Upper lobe of left lung (tissue), 6 donors: ENCODE measurements at regions not wholly inside any gene's neighbourhood (a gene's known extent, or its start where the extent isn't known, plus 50 kb on each side); places are given as distances from the start of the nearest gene placed in this dataset.

ENCODE experiments used
- ATAC-seq, 2 donors: fragments of 200-7000 bp; cut with Tn5 transposase; one replicate each; pipeline ENCODE4 v1.9.1; 2022; ENCODE audit warnings: mild to moderate bottlenecking in 2 of 2, moderate library complexity in 2 of 2; ENCODE audit not compliant: low FRiP score in 2 of 2
- DNase-seq, 2 donors: peaks; one replicate each; pipeline ENCODE4 v3.0.0-alpha.2; 2019 to 2020
- H3K27ac ChIP-seq, 4 donors: fragments of 200-600 bp; sonication (generic); one replicate each; pipeline ENCODE4 v1.5.1; 2016 to 2019
- H3K27me3 ChIP-seq, 4 donors: fragments of 200-600 bp; sonication (generic); one replicate each; pipeline ENCODE4 v1.5.1; 2017 to 2019
- H3K36me3 ChIP-seq, 4 donors: fragments of 200-600 bp; sonication (generic); one replicate each; pipeline ENCODE4 v1.5.1; 2016 to 2019
- H3K4me1 ChIP-seq, 4 donors: fragments of 200-600 bp; sonication (generic); one replicate each; pipeline ENCODE4 v1.5.1; 2018 to 2019
- H3K4me3 ChIP-seq, 4 donors: fragments of 200-600 bp; sonication (generic); one replicate each; pipeline ENCODE4 v1.5.1; 2017 to 2019; ENCODE audit warnings: mild to moderate bottlenecking in 2 of 4, moderate library complexity in 1 of 4
- H3K9me3 ChIP-seq, 4 donors: fragments of 200-600 bp; sonication (generic); one replicate each; pipeline ENCODE4 v1.5.1; 2018 to 2019
- EP300 ChIP-seq, 4 donors: sonication (generic); formaldehyde crosslinking; IDR thresholded peaks; one replicate each; pipeline ENCODE4 v1.5.1; 2017; ENCODE audit warnings: antibody characterized with exemption in 4 of 4, control low read depth in 2 of 4
- POLR2A ChIP-seq, 4 donors: fragments of 450-650 bp; IDR thresholded peaks; one replicate each; pipeline ENCODE4 v1.5.1; 2016 to 2017; ENCODE audit warnings: antibody characterized with exemption in 4 of 4, mild to moderate bottlenecking in 2 of 4
- POLR2AphosphoS5 ChIP-seq, 2 donors: sonication (generic); formaldehyde crosslinking; IDR thresholded peaks; one replicate each; pipeline ENCODE4 v1.5.1; 2017; ENCODE audit warnings: antibody characterized with exemption in 2 of 2
- WGBS, 2 donors: methylation state at CpG; one replicate each; pipeline ENCODE4 v1.1.5; 2017 to 2018; 5-methylcytosine and 5-hydroxymethylcytosine counted together
- TF ChIP-seq, protein P1 (sequence below), 6 experiments: fragments of 450-650 bp in 4 of 6; fragments of 200-600 bp in 2 of 6; sonication (generic) in 2 of 6; IDR thresholded peaks; one replicate each; pipeline ENCODE4 v1.5.1; 2016 to 2019; ENCODE audit warnings: antibody characterized with exemption in 6 of 6
- donor health status: DM: no; HTN: no; CAD: no; lungs with moderate emphysema.
- donor health status: DM: no; HTN: yes; CAD: no; lungs with severe emphysema.

DNA sequence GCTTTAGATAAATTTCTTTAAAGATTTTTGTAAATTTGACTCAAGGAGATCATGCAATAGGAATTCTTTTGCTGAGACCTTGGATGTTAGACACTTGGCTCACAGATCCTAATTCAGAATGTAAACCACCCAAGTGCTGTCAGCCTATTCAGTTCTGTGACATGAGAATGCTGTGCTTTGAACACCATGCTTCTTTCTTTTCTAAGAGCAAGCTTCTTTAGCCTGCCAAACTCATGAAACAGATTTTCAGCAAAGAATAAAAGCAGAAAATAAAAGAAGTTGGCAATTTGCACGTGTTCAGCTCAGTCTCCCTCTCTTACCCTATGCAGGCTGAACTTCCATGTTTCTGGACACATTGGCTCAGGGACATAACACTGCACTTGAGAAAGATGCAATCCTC is 845.8 kb downstream of the UQCRFS1 start:
- no peak overlapping the region for H3K4me3 ChIP-seq
- ATAC-seq (no peak), DNase-seq (no peak)
- no peak overlapping the region for H3K27ac ChIP-seq
- 71 to 74% methylated on average over 1 of the region's 1 CpG for whole genome bisulfite sequencing, 2 donors
- H3K27me3 ChIP-seq = no peaks in the 10 kb centered on the region
- H3K9me3 ChIP-seq = no peaks in the 10 kb centered on the region
- no peak for TF ChIP-seq POLR2AphosphoS5 (IDR thresholded peaks at IDR 0.05)
- no peak for TF ChIP-seq EP300 (IDR thresholded peaks at IDR 0.05)
- TF ChIP-seq POLR2A (IDR thresholded peaks at IDR 0.05) = no peak
- TF ChIP-seq, protein P1, sequence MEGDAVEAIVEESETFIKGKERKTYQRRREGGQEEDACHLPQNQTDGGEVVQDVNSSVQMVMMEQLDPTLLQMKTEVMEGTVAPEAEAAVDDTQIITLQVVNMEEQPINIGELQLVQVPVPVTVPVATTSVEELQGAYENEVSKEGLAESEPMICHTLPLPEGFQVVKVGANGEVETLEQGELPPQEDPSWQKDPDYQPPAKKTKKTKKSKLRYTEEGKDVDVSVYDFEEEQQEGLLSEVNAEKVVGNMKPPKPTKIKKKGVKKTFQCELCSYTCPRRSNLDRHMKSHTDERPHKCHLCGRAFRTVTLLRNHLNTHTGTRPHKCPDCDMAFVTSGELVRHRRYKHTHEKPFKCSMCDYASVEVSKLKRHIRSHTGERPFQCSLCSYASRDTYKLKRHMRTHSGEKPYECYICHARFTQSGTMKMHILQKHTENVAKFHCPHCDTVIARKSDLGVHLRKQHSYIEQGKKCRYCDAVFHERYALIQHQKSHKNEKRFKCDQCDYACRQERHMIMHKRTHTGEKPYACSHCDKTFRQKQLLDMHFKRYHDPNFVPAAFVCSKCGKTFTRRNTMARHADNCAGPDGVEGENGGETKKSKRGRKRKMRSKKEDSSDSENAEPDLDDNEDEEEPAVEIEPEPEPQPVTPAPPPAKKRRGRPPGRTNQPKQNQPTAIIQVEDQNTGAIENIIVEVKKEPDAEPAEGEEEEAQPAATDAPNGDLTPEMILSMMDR (IDR thresholded peaks at IDR 0.05) = no peak
- H3K4me1 ChIP-seq = no peaks in the 10 kb centered on the region
- H3K36me3 ChIP-seq = no peaks in the 10 kb centered on the region

DNA sequence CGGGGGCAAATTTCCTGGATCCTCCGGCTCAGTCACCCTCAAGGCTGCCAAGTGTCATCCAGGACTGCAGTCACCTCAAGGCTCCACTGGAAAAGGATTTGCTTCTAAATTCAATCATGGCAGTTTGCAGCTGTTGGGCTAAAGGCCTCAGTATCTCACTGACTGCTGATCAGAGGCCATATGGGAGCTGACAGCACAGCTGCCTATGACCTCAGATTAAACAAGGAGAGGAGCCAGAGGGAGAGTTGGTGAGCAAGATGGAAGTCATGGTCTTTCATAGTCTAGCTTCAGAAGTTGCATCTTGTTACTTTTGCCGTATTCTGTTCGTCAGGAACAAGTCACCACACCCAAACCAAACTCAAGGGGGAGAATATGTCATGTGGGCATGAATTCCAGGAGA is 849.7 kb downstream of the UQCRFS1 start:
- H3K4me1 ChIP-seq = no peaks in the 10 kb centered on the region
- TF ChIP-seq POLR2AphosphoS5 (IDR thresholded peaks at IDR 0.05) = no peak
- TF ChIP-seq, protein P1 (IDR thresholded peaks at IDR 0.05) = no peak
- no peak overlapping the region for H3K4me3 ChIP-seq
- H3K27ac ChIP-seq = no peak overlapping the region
- DNase-seq (no peak), ATAC-seq (no peak)
- H3K27me3 ChIP-seq = no peaks in the 10 kb centered on the region
- no peaks in the 10 kb centered on the region for H3K9me3 ChIP-seq
- 73 to 86% methylated on average over 2 to 4 of the region's 4 CpGs for WGBS, 2 donors
- H3K36me3 ChIP-seq = no peaks in the 10 kb centered on the region

DNA sequence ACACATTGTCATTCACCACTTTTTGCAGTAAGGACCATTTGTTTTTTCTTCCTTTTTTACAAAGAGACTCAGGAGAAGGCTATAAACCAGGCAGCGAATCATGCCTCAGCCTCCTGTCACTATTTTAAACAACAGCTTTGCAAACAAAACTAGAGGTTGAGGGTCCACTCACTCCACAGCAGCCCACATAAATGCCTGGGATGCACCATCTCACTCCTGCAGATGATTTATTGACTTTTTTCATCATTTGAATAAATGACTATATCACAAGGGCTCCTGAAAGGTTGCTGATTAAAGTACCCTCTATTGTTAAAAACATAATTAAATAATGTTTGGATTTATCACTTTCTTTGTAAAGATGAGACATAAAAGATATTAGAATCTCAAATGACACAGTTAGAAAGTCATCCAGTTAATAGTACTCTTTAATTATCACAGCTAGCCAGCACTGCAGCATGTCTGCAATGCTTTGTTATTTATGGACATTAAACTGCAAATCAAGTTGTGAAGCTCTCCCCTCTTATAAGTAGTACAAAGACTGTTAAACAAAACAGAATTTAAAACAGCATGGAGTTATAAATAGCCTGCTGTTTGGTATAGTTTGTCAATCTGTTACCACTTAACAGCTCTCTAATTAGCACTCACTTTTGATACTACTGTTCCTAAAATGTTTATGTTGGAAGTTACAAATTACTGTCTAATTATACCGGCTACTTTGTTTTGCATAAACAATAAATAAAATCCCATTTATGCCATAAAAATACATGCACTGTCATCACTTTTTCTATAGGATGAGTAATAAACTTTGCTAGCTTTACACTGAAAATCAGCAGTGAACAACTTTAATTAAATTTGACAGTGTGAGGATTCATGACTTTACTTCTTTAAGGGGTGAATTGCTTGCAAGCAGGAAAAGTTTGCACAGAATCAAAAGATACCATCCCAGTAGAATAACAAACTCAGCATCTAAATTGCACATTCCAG is 853.2 kb downstream of the UQCRFS1 start:
- DNase-seq = no peak
- TF ChIP-seq, protein P1 (IDR thresholded peaks at IDR 0.05) = no peak
- TF ChIP-seq POLR2A (IDR thresholded peaks at IDR 0.05) (no peak), EP300 (IDR thresholded peaks at IDR 0.05) (no peak), POLR2AphosphoS5 (IDR thresholded peaks at IDR 0.05) (no peak)
- 60 to 61% methylated on average over 2 of the region's 2 CpGs for WGBS, 2 donors

DNA sequence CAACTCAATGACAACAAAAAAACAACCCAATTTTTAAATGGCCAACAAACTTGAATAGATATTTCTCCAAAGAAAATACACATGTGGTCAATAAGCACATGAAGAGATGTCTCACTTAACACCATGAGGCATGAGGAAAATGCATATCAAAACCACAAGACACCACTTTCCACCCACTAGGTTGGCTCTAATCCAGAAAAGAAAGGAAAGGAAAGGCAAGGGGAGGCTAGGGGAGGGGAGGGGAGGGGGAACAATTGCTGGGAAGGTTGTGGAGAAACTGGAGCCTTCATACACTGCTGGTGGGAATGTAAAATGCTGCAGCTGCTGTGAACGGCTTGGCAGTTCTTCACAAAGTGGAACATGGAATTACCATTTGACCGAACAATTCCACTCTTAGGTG is 854.3 kb downstream of the UQCRFS1 start:
- H3K4me1 ChIP-seq = no peaks in the 10 kb centered on the region
- 58 to 72% methylated on average over 2 of the region's 2 CpGs for WGBS, 2 donors

More for the DNA sequence above, 853.2 kb downstream of the UQCRFS1 start:
- H3K27me3 ChIP-seq = no peaks in the 10 kb centered on the region
- H3K36me3 ChIP-seq = no peaks in the 10 kb centered on the region
- no peak overlapping the region for H3K27ac ChIP-seq
- no peak for ATAC-seq
- H3K9me3 ChIP-seq = peaks cover 0 to 4% (median 0%) of the 10 kb centered on the region in 4 donors
- H3K4me1 ChIP-seq = no peaks in the 10 kb centered on the region
- H3K4me3 ChIP-seq = no peak overlapping the region

More for the DNA sequence above, 854.3 kb downstream of the UQCRFS1 start:
- DNase-seq (no peak), ATAC-seq (no peak)
- Histone ChIP-seq H3K36me3 (no peaks in the 10 kb centered on the region), H3K9me3 (peaks cover 0 to 4% (median 0%) of the 10 kb centered on the region in 4 donors), H3K27me3 (no peaks in the 10 kb centered on the region), H3K27ac (no peak overlapping the region), H3K4me3 (no peak overlapping the region)
- TF ChIP-seq, protein P1 (IDR thresholded peaks at IDR 0.05) = no peak
- TF ChIP-seq POLR2AphosphoS5 (IDR thresholded peaks at IDR 0.05) = no peak
- no peak for TF ChIP-seq POLR2A (IDR thresholded peaks at IDR 0.05)
- TF ChIP-seq EP300 (IDR thresholded peaks at IDR 0.05) = no peak
